ENCODE measurements at regions not wholly inside any gene's neighbourhood (a gene's known extent, or its start where the extent isn't known, plus 50 kb on each side); places are given as distances from the start of the nearest gene placed in this dataset.

DNA sequence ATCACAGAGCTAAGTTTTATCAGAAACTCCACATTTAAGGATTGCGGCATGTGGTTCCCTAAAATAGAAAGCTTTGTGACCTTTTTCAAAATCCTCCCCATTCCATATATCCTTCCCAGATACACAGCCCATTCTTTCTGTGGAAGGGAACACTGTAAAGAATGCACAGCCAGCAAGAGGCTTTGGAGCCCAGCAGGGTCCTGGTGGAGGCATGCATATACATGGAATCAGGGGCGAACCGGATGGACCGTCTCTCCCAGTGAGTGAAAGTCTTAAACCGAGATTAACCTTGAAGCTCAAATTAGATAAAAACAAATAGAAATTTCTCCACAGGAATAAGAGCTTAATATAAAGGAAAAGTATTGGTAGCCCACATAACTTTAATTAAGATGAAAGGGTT, 436.2 kb upstream of the MDFIC2 start:
- TF ChIP-seq POLR2A (IDR thresholded peaks at IDR 0.05), result no peak
- TF ChIP-seq, protein P1, sequence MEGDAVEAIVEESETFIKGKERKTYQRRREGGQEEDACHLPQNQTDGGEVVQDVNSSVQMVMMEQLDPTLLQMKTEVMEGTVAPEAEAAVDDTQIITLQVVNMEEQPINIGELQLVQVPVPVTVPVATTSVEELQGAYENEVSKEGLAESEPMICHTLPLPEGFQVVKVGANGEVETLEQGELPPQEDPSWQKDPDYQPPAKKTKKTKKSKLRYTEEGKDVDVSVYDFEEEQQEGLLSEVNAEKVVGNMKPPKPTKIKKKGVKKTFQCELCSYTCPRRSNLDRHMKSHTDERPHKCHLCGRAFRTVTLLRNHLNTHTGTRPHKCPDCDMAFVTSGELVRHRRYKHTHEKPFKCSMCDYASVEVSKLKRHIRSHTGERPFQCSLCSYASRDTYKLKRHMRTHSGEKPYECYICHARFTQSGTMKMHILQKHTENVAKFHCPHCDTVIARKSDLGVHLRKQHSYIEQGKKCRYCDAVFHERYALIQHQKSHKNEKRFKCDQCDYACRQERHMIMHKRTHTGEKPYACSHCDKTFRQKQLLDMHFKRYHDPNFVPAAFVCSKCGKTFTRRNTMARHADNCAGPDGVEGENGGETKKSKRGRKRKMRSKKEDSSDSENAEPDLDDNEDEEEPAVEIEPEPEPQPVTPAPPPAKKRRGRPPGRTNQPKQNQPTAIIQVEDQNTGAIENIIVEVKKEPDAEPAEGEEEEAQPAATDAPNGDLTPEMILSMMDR (IDR thresholded peaks at IDR 0.05), result no peak
- no peak for TF ChIP-seq EP300 (IDR thresholded peaks at IDR 0.05)
- no peak for TF ChIP-seq POLR2AphosphoS5 (IDR thresholded peaks at IDR 0.05)

Data from sigmoid colon (tissue), 4 donors.